ENCODE measurements at regions not wholly inside any gene's neighbourhood (a gene's known extent, or its start where the extent isn't known, plus 50 kb on each side); places are given as distances from the start of the nearest gene placed in this dataset.
"Not testable (repeated sequence)": the region's sequence is repeated elsewhere in the genome, so short reads cannot be mapped to it uniquely, and the experiment has no call there.

- DNase-seq = not testable (repeated sequence)
Measured at GRCh38 chr1:55514571-55514970, 299.4 kb upstream of the USP24 start.

GRCh38 chr1:55512466-55512865, 297.3 kb upstream of the USP24 start:
- DNase-seq = no peak

- DNase-seq = no peak
Measured at GRCh38 chr1:55507578-55507931, 292.4 kb upstream of the USP24 start.

GRCh38 chr1:55506740-55507577, 291.8 kb upstream of the USP24 start:
- no peak for DNase-seq

- no peak for DNase-seq
Measured at GRCh38 chr1:55505326-55505725, 290.2 kb upstream of the USP24 start.

GRCh38 chr1:55504306-55504731, 289.2 kb upstream of the USP24 start:
- DNase-seq = no peak

GRCh38 chr1:55503663-55504305, 288.6 kb upstream of the USP24 start:
- DNase-seq = no peak

- no peak for DNase-seq
Measured at GRCh38 chr1:55500601-55501000, 285.4 kb upstream of the USP24 start.

GRCh38 chr1:55490547-55490946, 275.4 kb upstream of the USP24 start:
- DNase-seq = no peak

- no peak for DNase-seq
Measured at GRCh38 chr1:55484173-55484572, 269.0 kb upstream of the USP24 start.

- DNase-seq = no peak
Measured at GRCh38 chr1:55483523-55483922, 268.4 kb upstream of the USP24 start.

GRCh38 chr1:55481634-55482033, 266.5 kb upstream of the USP24 start:
- no peak for DNase-seq

GRCh38 chr1:55480029-55480795, 265.0 kb upstream of the USP24 start:
- no peak for DNase-seq

GRCh38 chr1:55478742-55479141, 263.6 kb upstream of the USP24 start:
- DNase-seq = no peak

GRCh38 chr1:55477953-55478352, 262.8 kb upstream of the USP24 start:
- no peak for DNase-seq

GRCh38 chr1:55476445-55477015, 261.4 kb upstream of the USP24 start:
- DNase-seq = no peak

- no peak for DNase-seq
Measured at GRCh38 chr1:55474168-55474786, 259.1 kb upstream of the USP24 start.

- no peak for DNase-seq
Measured at GRCh38 chr1:55473661-55474060, 258.5 kb upstream of the USP24 start.

GRCh38 chr1:55472784-55473183, 257.6 kb upstream of the USP24 start:
- no peak for DNase-seq

- no peak for DNase-seq
Measured at GRCh38 chr1:55472115-55472514, 257.0 kb upstream of the USP24 start.

GRCh38 chr1:55468142-55468795, 253.1 kb upstream of the USP24 start:
- DNase-seq = no peak

GRCh38 chr1:55466921-55467320, 251.8 kb upstream of the USP24 start:
- no peak for DNase-seq
